SK-N-SH (cell line): ENCODE measurements at regions not wholly inside any gene's neighbourhood (a gene's known extent, or its start where the extent isn't known, plus 50 kb on each side); places are given as distances from the start of the nearest gene placed in this dataset.

Experiments
- GABPA ChIP-seq: IDR thresholded peaks from 2 replicates; pipeline ENCODE4 v1.4.0; 2012; ENCODE audit warnings: low read depth, mild to moderate bottlenecking
- GATA2 ChIP-seq: sonication (generic); formaldehyde crosslinking; IDR thresholded peaks from 2 replicates; pipeline ENCODE4 v1.5.0; 2020; ENCODE audit warnings: mild to moderate bottlenecking, missing genetic modification reagents
- TCF12 ChIP-seq: IDR thresholded peaks from 2 replicates; pipeline ENCODE4 v1.4.0; 2012
- TF ChIP-seq, protein P1 (sequence below): fragments of 200-600 bp; sonication (generic); IDR thresholded peaks from 2 replicates; pipeline ENCODE4 v1.6.1; 2017; ENCODE audit warnings: antibody characterized with exemption, mild to moderate bottlenecking, moderate library complexity

GRCh38 chr18:7305416-7305815 lies 74.5 kb downstream of the LRRC30 start:
- TF ChIP-seq, protein P1, sequence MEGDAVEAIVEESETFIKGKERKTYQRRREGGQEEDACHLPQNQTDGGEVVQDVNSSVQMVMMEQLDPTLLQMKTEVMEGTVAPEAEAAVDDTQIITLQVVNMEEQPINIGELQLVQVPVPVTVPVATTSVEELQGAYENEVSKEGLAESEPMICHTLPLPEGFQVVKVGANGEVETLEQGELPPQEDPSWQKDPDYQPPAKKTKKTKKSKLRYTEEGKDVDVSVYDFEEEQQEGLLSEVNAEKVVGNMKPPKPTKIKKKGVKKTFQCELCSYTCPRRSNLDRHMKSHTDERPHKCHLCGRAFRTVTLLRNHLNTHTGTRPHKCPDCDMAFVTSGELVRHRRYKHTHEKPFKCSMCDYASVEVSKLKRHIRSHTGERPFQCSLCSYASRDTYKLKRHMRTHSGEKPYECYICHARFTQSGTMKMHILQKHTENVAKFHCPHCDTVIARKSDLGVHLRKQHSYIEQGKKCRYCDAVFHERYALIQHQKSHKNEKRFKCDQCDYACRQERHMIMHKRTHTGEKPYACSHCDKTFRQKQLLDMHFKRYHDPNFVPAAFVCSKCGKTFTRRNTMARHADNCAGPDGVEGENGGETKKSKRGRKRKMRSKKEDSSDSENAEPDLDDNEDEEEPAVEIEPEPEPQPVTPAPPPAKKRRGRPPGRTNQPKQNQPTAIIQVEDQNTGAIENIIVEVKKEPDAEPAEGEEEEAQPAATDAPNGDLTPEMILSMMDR, result no peak
- TF ChIP-seq TCF12, result no peak
- TF ChIP-seq GABPA, result no peak
- no peak for TF ChIP-seq GATA2 (CRISPR knock-in tag)
